K562 (cell line): ENCODE measurements at regions not wholly inside any gene's neighbourhood (a gene's known extent, or its start where the extent isn't known, plus 50 kb on each side); places are given as distances from the start of the nearest gene placed in this dataset.

ENCODE experiments used
- ATAC-seq: fragments of 200-7000 bp; cut with Tn5 transposase; 3 replicates; pipeline ENCODE4 v1.9.1; 2020; ENCODE audit warnings: moderate library complexity
- BruUV-seq: library from RNA; stranded (reverse); fragments of 400-500 nt; replicated peaks from 2 replicates; lab custom pipeline; 2021; lab: Mats Ljungman, UMichigan
- CTCF ChIA-PET: fragments of 300-600 bp; formaldehyde crosslinking; extraction: SDS; loops from one replicate; lab custom pipeline; 2021; ENCODE audit warnings: low intra/inter-chr PET ratio; lab: Yijun Ruan, JAX
- POLR2A ChIA-PET: fragments of 300-600, 350-650 bp; sonication (Branson Sonifier 250); formaldehyde crosslinking; extraction: SDS; loops from one replicate; lab custom pipeline; 2021; ENCODE audit warnings: antibody characterized with exemption, inconsistent platforms; lab: Yijun Ruan, JAX
- DNase-seq, 4 experiments: peaks; one replicate each; pipeline versions ENCODE4 v3.0.0 to v3.0.0-alpha.2; 2011 to 2018; ENCODE audit warnings: low spot score in 3 of 4, mixed read lengths in 3 of 4; ENCODE audit errors: extremely low read depth in 1 of 4
- FAIRE-seq: peaks from 2 replicates; lab custom pipeline; 2011; peaks lifted over from hg19 to GRCh38; lab: Jason Lieb, UNC
- H2AFZ ChIP-seq: 2 replicates; pipeline ENCODE4 v1.6.0; 2011; ENCODE audit warnings: low read depth, low read length, control low read depth, inconsistent platforms
- H3K27ac ChIP-seq: fragments of 200-600 bp; 3 replicates; pipeline ENCODE4 v1.8.0; 2011; ENCODE audit warnings: low read depth, mild to moderate bottlenecking, control low read depth, inconsistent platforms, low read length, moderate library complexity, mixed read lengths; ENCODE audit errors: extremely low read depth
- H3K27me3 ChIP-seq, 2 experiments: fragments of 300-600 bp in 1 of 2; 2 replicates in 1 of 2; 3 replicates in 1 of 2; pipeline versions ENCODE4 v1.6.0 to v1.8.0; 2011; ENCODE audit warnings: inconsistent platforms in 2 of 2, low read length in 2 of 2, mild to moderate bottlenecking in 1 of 2, mixed read lengths in 1 of 2, moderate library complexity in 1 of 2; ENCODE audit not compliant: control insufficient read depth in 2 of 2, insufficient read depth in 2 of 2
- H3K36me3 ChIP-seq: fragments of 300-600 bp; 3 replicates; pipeline ENCODE4 v1.8.0; 2011; ENCODE audit warnings: mild to moderate bottlenecking, low read length, inconsistent platforms; ENCODE audit not compliant: control insufficient read depth, insufficient read depth
- H3K4me1 ChIP-seq, 2 experiments: fragments of 200-600 bp in 1 of 2; replicated peaks in 1 of 2; 2 replicates in 1 of 2; 3 replicates in 1 of 2; pipeline versions ENCODE4 v1.5.1 to v1.8.0; 2011; ENCODE audit warnings: inconsistent platforms in 2 of 2, low read length in 2 of 2, mild to moderate bottlenecking in 1 of 2, mixed read lengths in 1 of 2, moderate library complexity in 1 of 2; ENCODE audit not compliant: control insufficient read depth in 2 of 2, insufficient read depth in 2 of 2
- H3K4me2 ChIP-seq: 2 replicates; pipeline ENCODE4 v1.6.1; 2011; ENCODE audit warnings: low read length, control low read depth, inconsistent platforms, mixed read lengths; ENCODE audit not compliant: insufficient read depth
- H3K4me3 ChIP-seq: fragments of 200-600 bp; sonication (generic), shearing (Covaris generic); 2 replicates; pipeline ENCODE4 v1.5.1; 2016; ENCODE audit warnings: control low read depth, inconsistent platforms
- H3K79me2 ChIP-seq: fragments of 200-600 bp; 3 replicates; pipeline ENCODE4 v1.8.0; 2011; ENCODE audit warnings: low read length, inconsistent platforms; ENCODE audit not compliant: control insufficient read depth, insufficient read depth
- H3K9ac ChIP-seq, 2 experiments: 2 replicates each; pipeline versions ENCODE4 v1.6.0 to v1.6.1; 2011; ENCODE audit warnings: low read depth in 2 of 2, low read length in 2 of 2, control low read depth in 1 of 2, inconsistent platforms in 1 of 2, mild to moderate bottlenecking in 1 of 2, mixed read lengths in 1 of 2; ENCODE audit not compliant: insufficient read depth in 1 of 2
- H3K9me1 ChIP-seq: one replicate; pipeline ENCODE4 v1.6.0; 2011; ENCODE audit warnings: inconsistent platforms, mild to moderate bottlenecking, low read length, moderate library complexity; ENCODE audit not compliant: control insufficient read depth, insufficient read depth
- H3K9me3 ChIP-seq: replicated peaks from 2 replicates; pipeline ENCODE4 v1.5.1; 2011; ENCODE audit warnings: low read depth, low read length, inconsistent platforms; ENCODE audit not compliant: control insufficient read depth, insufficient read depth
- H4K20me1 ChIP-seq: replicated peaks from 2 replicates; pipeline ENCODE4 v1.6.1; 2011; ENCODE audit warnings: low read length, inconsistent platforms, mixed read lengths; ENCODE audit not compliant: control insufficient read depth, insufficient read depth
- BDP1 ChIP-seq: IDR thresholded peaks from 3 replicates; pipeline ENCODE4 v1.6.1; 2011; ENCODE audit not compliant: insufficient read length, insufficient read depth
- CEBPB ChIP-seq: fragments of 450-650 bp; IDR thresholded peaks from 2 replicates; pipeline ENCODE4 v1.6.1; 2016; ENCODE audit warnings: missing genetic modification characterization, missing compliant biosample characterization
- GATAD2B ChIP-seq: fragments of 450-650 bp; IDR thresholded peaks from 2 replicates; pipeline ENCODE4 v1.6.1; 2017; ENCODE audit warnings: mild to moderate bottlenecking, borderline replicate concordance
- HDGF ChIP-seq: fragments of 450-650 bp; IDR thresholded peaks from 2 replicates; pipeline ENCODE4 v1.6.1; 2016
- IRF2 ChIP-seq: sonication (generic); formaldehyde crosslinking; IDR thresholded peaks from 2 replicates; pipeline ENCODE4 v1.8.1; 2022; ENCODE audit warnings: mild to moderate bottlenecking, missing genetic modification reagents
- LCOR ChIP-seq: sonication (generic); formaldehyde crosslinking; IDR thresholded peaks from 2 replicates; pipeline ENCODE4 v1.8.0; 2022; ENCODE audit warnings: mild to moderate bottlenecking, missing genetic modification reagents
- MBD1 ChIP-seq: fragments of 250-450 bp; sonication (Bioruptor Pico); IDR thresholded peaks from 2 replicates; pipeline ENCODE4 v1.8.0; 2022; ENCODE audit warnings: inconsistent platforms
- MEF2D ChIP-seq: conservative IDR thresholded peaks from 2 replicates; pipeline ENCODE4 v1.6.1; 2016; ENCODE audit warnings: low read depth, missing genetic modification characterization, missing compliant biosample characterization
- MIER1 ChIP-seq: fragments of 450-650 bp; IDR thresholded peaks from 2 replicates; pipeline ENCODE4 v1.6.1; 2016; ENCODE audit warnings: antibody characterized with exemption, mild to moderate bottlenecking, low read depth
- RBM17 ChIP-seq: fragments of 200-400 bp; formaldehyde crosslinking; IDR thresholded peaks from 2 replicates; pipeline ENCODE4 v1.6.1; 2017; ENCODE audit warnings: low read depth, mild to moderate bottlenecking, low read length, borderline replicate concordance
- RCOR1 ChIP-seq, 2 experiments: IDR thresholded peaks; 2 replicates each; pipeline ENCODE4 v1.6.1; 2012; ENCODE audit warnings: low read depth in 2 of 2, low read length in 2 of 2, borderline replicate concordance in 1 of 2, improper control_type of control experiment in 1 of 2
- ZBTB5 ChIP-seq: fragments of 450-650 bp; IDR thresholded peaks from 2 replicates; pipeline ENCODE4 v1.6.1; 2017; ENCODE audit warnings: antibody characterized with exemption
- ZFX ChIP-seq: sonication (generic); formaldehyde crosslinking; IDR thresholded peaks from 2 replicates; pipeline ENCODE4 v1.8.0; 2022; ENCODE audit warnings: mild to moderate bottlenecking, missing genetic modification reagents, moderate library complexity
- ZNF239 ChIP-seq: fragments of 250-450 bp; sonication (Bioruptor Pico); IDR thresholded peaks from 2 replicates; pipeline ENCODE4 v1.4.0; 2020; ENCODE audit warnings: mild to moderate bottlenecking
- ZNF764 ChIP-seq: fragments of 250-450 bp; sonication (Bioruptor Pico); IDR thresholded peaks from 2 replicates; pipeline ENCODE4 v1.4.0; 2020; ENCODE audit warnings: low read depth, mild to moderate bottlenecking, moderate library complexity
- WGBS: fragments of 100-300 bp; shearing (Covaris generic); methylation state at CpG from one replicate; pipeline ENCODE4 v1.1.6; 2016; ENCODE audit warnings: low coverage, mixed read lengths; ENCODE audit not compliant: insufficient coverage; ENCODE audit errors: missing lambda C conversion rate; 5-methylcytosine and 5-hydroxymethylcytosine counted together
- in situ Hi-C: fragments of 300-500 bp; cut with MboI; formaldehyde crosslinking; loops from 4 replicates; pipeline ENCODE4 v1.15.0; 2018; ENCODE audit warnings: inconsistent platforms, mixed read lengths
- intact Hi-C: fragments of 100-400 bp; cut with micrococcal nuclease; formaldehyde crosslinking; loops from 2 replicates; pipeline ENCODE4 v1.14.2; 2022
- TF ChIP-seq, protein P1 (sequence below): sonication (generic); formaldehyde crosslinking; IDR thresholded peaks from 2 replicates; pipeline ENCODE4 v1.9.0; 2022; ENCODE audit warnings: mild to moderate bottlenecking, missing genetic modification reagents

DNA sequence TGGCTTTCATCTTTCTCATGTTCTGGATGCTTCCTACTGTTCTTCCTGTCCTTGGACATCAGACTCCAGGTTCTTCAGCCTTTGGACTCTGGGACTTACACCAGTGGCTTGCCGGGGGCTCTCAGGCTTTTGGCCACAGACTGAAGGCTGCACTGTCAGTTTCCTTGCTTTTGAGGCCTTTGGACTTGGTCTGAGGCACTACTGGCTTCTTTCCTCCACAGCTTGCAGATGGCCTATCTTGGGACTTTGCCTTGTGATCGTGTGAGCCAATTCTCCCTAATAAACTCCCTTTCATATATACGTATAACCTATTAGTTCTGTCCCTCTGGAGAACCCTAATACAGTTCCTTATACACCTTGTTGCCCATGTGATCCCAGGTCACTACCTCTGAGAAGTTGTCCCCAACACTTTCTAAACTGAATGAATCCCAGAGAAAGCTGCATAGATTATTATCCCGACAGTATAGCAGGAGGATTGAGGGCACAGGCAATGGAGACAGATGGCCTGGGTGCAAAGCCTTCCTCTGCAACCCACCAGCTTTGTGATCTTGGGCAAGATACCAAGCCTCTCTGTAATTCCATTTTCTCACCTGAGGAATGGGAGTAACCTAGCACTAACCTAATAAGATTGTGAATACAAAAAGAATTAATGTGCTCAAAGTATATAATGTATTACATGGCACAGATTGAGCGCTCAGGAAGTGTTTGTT lies 449.6 kb upstream of the BRINP1 start (continued):
- TF ChIP-seq GATAD2B (no peak), LCOR (no peak), ZBTB5 (no peak), BDP1 (no peak)

GRCh38 chr9:119810645-119811429 lies 441.6 kb upstream of the BRINP1 start:
- Histone ChIP-seq H3K79me2 (no peaks in the 10 kb centered on the region), H3K27me3 (no peaks in the 10 kb centered on the region), H3K9ac (no peak overlapping the region), H3K9me1 (no peaks in the 10 kb centered on the region), H3K36me3 (no peaks in the 10 kb centered on the region), H3K27ac (no peak overlapping the region), H3K9me3 (0 out of 2 replicates have a peak, but pooled peaks cover 2% of the 10 kb centered on the region), H3K4me2 (no peak overlapping the region), H3K4me3 (no peak overlapping the region), H2AFZ (no peak overlapping the region), H3K4me1 (no peaks in the 10 kb centered on the region), H4K20me1 (no peaks in the 10 kb centered on the region)
- ChIA-PET POLR2A (interaction anchor here (0.6 kb wide), 1 partner anchor 299 kb away, joined by 3 read pairs; no protein-coding TSS in a partner anchor), CTCF (no interaction called here)
- ATAC-seq (no peak), DNase-seq (no peak), FAIRE-seq (no peak)
- 2% methylated on average over 9 of the region's 9 CpGs for WGBS
- BruUV-seq = no TSS peak
- in situ Hi-C loops (no loop called here), intact Hi-C loops (no loop called here)
- TF ChIP-seq ZNF764 (CRISPR knock-in tag) (no peak), ZFX (CRISPR knock-in tag) (no peak), HDGF (no peak), ZNF239 (CRISPR knock-in tag) (no peak), MIER1 (no peak), CEBPB (tag) (no peak), MEF2D (tag) (no peak), MBD1 (CRISPR knock-in tag) (no peak), RBM17 (no peak), IRF2 (CRISPR knock-in tag) (no peak), RCOR1 (IDR thresholded peaks at IDR 0.05; ENCODE audit: borderline replicate concordance in 1 of 2, low read depth in 2 of 2, low read length in 2 of 2) (no peak)
- TF ChIP-seq, protein P1, sequence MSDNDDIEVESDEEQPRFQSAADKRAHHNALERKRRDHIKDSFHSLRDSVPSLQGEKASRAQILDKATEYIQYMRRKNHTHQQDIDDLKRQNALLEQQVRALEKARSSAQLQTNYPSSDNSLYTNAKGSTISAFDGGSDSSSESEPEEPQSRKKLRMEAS (CRISPR knock-in tag) = no peak
